ENCODE measurements at regions not wholly inside any gene's neighbourhood (a gene's known extent, or its start where the extent isn't known, plus 50 kb on each side); places are given as distances from the start of the nearest gene placed in this dataset.

GRCh38 chr13:90122531-90122930 is 1225.0 kb upstream of the MIR17HG start:
- Mint-ChIP-seq H3K36me3 (no peaks in the 10 kb centered on the region), H3K4me3 (no peak overlapping the region), H3K27me3 (no peaks in the 10 kb centered on the region), H3K9me3 (peaks cover 0 to 12% (median 3%) of the 10 kb centered on the region in 7 donors), H3K4me1 (no peaks in the 10 kb centered on the region), H3K27ac (no peak overlapping the region)
- Histone ChIP-seq H3K4me3 (ENCODE audit: low read depth, low read length) (no peak overlapping the region), H3K36me3 (ENCODE audit: control insufficient read depth, insufficient read depth, low read length) (no peaks in the 10 kb centered on the region), H3K27me3 (ENCODE audit: control insufficient read depth, insufficient read depth, low read length) (no peaks in the 10 kb centered on the region), H3K27ac (ENCODE audit: insufficient read depth, low read length, poor library complexity, severe bottlenecking) (no peak overlapping the region), H3K9me3 (ENCODE audit: control insufficient read depth in 2 of 2, low read length in 2 of 2) (peaks cover 0 to 4% of the 10 kb centered on the region in 2 experiments), H3K4me1 (ENCODE audit: control insufficient read depth, insufficient read depth, low read length, poor library complexity, severe bottlenecking) (no peaks in the 10 kb centered on the region)
- DNase-seq (no peak), ATAC-seq (ENCODE audit: low read depth in 2 of 2) (no peak)

- peaks cover 0 to 21% (median 5%) of the 10 kb centered on the region in 7 donors for H3K9me3 Mint-ChIP-seq
- H3K4me1 ChIP-seq (ENCODE audit: control insufficient read depth, insufficient read depth, low read length, poor library complexity, severe bottlenecking) = no peaks in the 10 kb centered on the region
- H3K36me3 Mint-ChIP-seq = no peaks in the 10 kb centered on the region
- no peak overlapping the region for H3K27ac Mint-ChIP-seq
- H3K36me3 ChIP-seq (ENCODE audit: control insufficient read depth, insufficient read depth, low read length) = no peaks in the 10 kb centered on the region
- H3K4me3 Mint-ChIP-seq = no peak overlapping the region
- no peaks in the 10 kb centered on the region for H3K4me1 Mint-ChIP-seq
- no peak overlapping the region for H3K4me3 ChIP-seq (ENCODE audit: low read depth, low read length)
- DNase-seq (no peak), ATAC-seq (ENCODE audit: low read depth in 2 of 2) (no peak)
- peaks cover 0 to 4% of the 10 kb centered on the region in 2 experiments for H3K9me3 ChIP-seq (ENCODE audit: control insufficient read depth in 2 of 2, low read length in 2 of 2)
- H3K27ac ChIP-seq (ENCODE audit: insufficient read depth, low read length, poor library complexity, severe bottlenecking) = no peak overlapping the region
- no peaks in the 10 kb centered on the region for H3K27me3 ChIP-seq (ENCODE audit: control insufficient read depth, insufficient read depth, low read length)
- H3K27me3 Mint-ChIP-seq = no peaks in the 10 kb centered on the region
These were observed 1211.9 kb upstream of the MIR17HG start for GRCh38 chr13:90135558-90135957.

- no peaks in the 10 kb centered on the region for H3K36me3 ChIP-seq (ENCODE audit: control insufficient read depth, insufficient read depth, low read length)
- H3K4me3 Mint-ChIP-seq = no peak overlapping the region
- no peak overlapping the region for H3K27ac ChIP-seq (ENCODE audit: insufficient read depth, low read length, poor library complexity, severe bottlenecking)
- H3K27ac Mint-ChIP-seq = no peak overlapping the region
- H3K9me3 Mint-ChIP-seq = peaks cover 0 to 15% (median 5%) of the 10 kb centered on the region in 7 donors
- H3K27me3 Mint-ChIP-seq = no peaks in the 10 kb centered on the region
- no peaks in the 10 kb centered on the region for H3K27me3 ChIP-seq (ENCODE audit: control insufficient read depth, insufficient read depth, low read length)
- H3K36me3 Mint-ChIP-seq = no peaks in the 10 kb centered on the region
- H3K4me1 ChIP-seq (ENCODE audit: control insufficient read depth, insufficient read depth, low read length, poor library complexity, severe bottlenecking) = no peaks in the 10 kb centered on the region
- peaks cover 0 to 2% of the 10 kb centered on the region in 2 experiments for H3K9me3 ChIP-seq (ENCODE audit: control insufficient read depth in 2 of 2, low read length in 2 of 2)
- no peak for ATAC-seq (ENCODE audit: low read depth in 2 of 2)
- no peak overlapping the region for H3K4me3 ChIP-seq (ENCODE audit: low read depth, low read length)
- no peak for DNase-seq
- no peaks in the 10 kb centered on the region for H3K4me1 Mint-ChIP-seq
These were observed 1205.2 kb upstream of the MIR17HG start for GRCh38 chr13:90142251-90142650.

GRCh38 chr13:90154311-90154960 is 1193.1 kb upstream of the MIR17HG start:
- Histone ChIP-seq H3K27me3 (ENCODE audit: control insufficient read depth, insufficient read depth, low read length) (no peaks in the 10 kb centered on the region), H3K4me3 (ENCODE audit: low read depth, low read length) (no peak overlapping the region), H3K9me3 (ENCODE audit: control insufficient read depth in 2 of 2, low read length in 2 of 2) (peaks cover 0 to 12% of the 10 kb centered on the region in 2 experiments), H3K27ac (ENCODE audit: insufficient read depth, low read length, poor library complexity, severe bottlenecking) (no peak overlapping the region), H3K4me1 (ENCODE audit: control insufficient read depth, insufficient read depth, low read length, poor library complexity, severe bottlenecking) (no peaks in the 10 kb centered on the region), H3K36me3 (ENCODE audit: control insufficient read depth, insufficient read depth, low read length) (no peaks in the 10 kb centered on the region)
- Mint-ChIP-seq H3K4me1 (peaks cover 0 to 4% (median 0%) of the 10 kb centered on the region in 4 donors), H3K9me3 (peaks cover 1 to 23% (median 7%) of the 10 kb centered on the region in 7 donors), H3K27ac (no peak overlapping the region), H3K36me3 (no peaks in the 10 kb centered on the region), H3K27me3 (no peaks in the 10 kb centered on the region), H3K4me3 (no peak overlapping the region)
- no peak for ATAC-seq (ENCODE audit: low read depth in 2 of 2)
- no peak for DNase-seq

- Mint-ChIP-seq H3K36me3 (no peaks in the 10 kb centered on the region), H3K27ac (no peak overlapping the region), H3K4me3 (no peak overlapping the region), H3K9me3 (peaks cover 0 to 26% (median 5%) of the 10 kb centered on the region in 7 donors), H3K4me1 (no peaks in the 10 kb centered on the region), H3K27me3 (no peaks in the 10 kb centered on the region)
- Histone ChIP-seq H3K4me3 (ENCODE audit: low read depth, low read length) (no peak overlapping the region), H3K9me3 (ENCODE audit: control insufficient read depth in 2 of 2, low read length in 2 of 2) (peaks cover 0 to 12% of the 10 kb centered on the region in 2 experiments), H3K4me1 (ENCODE audit: control insufficient read depth, insufficient read depth, low read length, poor library complexity, severe bottlenecking) (no peaks in the 10 kb centered on the region), H3K27me3 (ENCODE audit: control insufficient read depth, insufficient read depth, low read length) (no peaks in the 10 kb centered on the region), H3K36me3 (ENCODE audit: control insufficient read depth, insufficient read depth, low read length) (no peaks in the 10 kb centered on the region), H3K27ac (ENCODE audit: insufficient read depth, low read length, poor library complexity, severe bottlenecking) (no peak overlapping the region)
- DNase-seq (no peak), ATAC-seq (ENCODE audit: low read depth in 2 of 2) (no peak)
These were observed 1191.1 kb upstream of the MIR17HG start for GRCh38 chr13:90156390-90156789.

- H3K27me3 ChIP-seq (ENCODE audit: control insufficient read depth, insufficient read depth, low read length) = no peaks in the 10 kb centered on the region
- H3K4me1 ChIP-seq (ENCODE audit: control insufficient read depth, insufficient read depth, low read length, poor library complexity, severe bottlenecking) = no peaks in the 10 kb centered on the region
- no peak for ATAC-seq (ENCODE audit: low read depth in 2 of 2)
- peaks cover 0 to 5% of the 10 kb centered on the region in 2 experiments for H3K9me3 ChIP-seq (ENCODE audit: control insufficient read depth in 2 of 2, low read length in 2 of 2)
- no peak overlapping the region for H3K4me3 Mint-ChIP-seq
- no peak for DNase-seq
- no peaks in the 10 kb centered on the region for H3K36me3 Mint-ChIP-seq
- no peak overlapping the region for H3K4me3 ChIP-seq (ENCODE audit: low read depth, low read length)
- H3K27ac ChIP-seq (ENCODE audit: insufficient read depth, low read length, poor library complexity, severe bottlenecking) = no peak overlapping the region
- H3K36me3 ChIP-seq (ENCODE audit: control insufficient read depth, insufficient read depth, low read length) = no peaks in the 10 kb centered on the region
- H3K27me3 Mint-ChIP-seq = no peaks in the 10 kb centered on the region
- H3K9me3 Mint-ChIP-seq = peaks cover 2 to 30% (median 8%) of the 10 kb centered on the region in 7 donors
- H3K4me1 Mint-ChIP-seq = no peaks in the 10 kb centered on the region
- no peak overlapping the region for H3K27ac Mint-ChIP-seq
These were observed 1178.5 kb upstream of the MIR17HG start for GRCh38 chr13:90168953-90169352.

- Mint-ChIP-seq H3K27ac (no peak overlapping the region), H3K27me3 (no peaks in the 10 kb centered on the region), H3K4me1 (no peaks in the 10 kb centered on the region), H3K36me3 (no peaks in the 10 kb centered on the region), H3K4me3 (peak overlapping the region in 1 of 4 donors; percentile 92), H3K9me3 (peaks cover 2 to 22% (median 8%) of the 10 kb centered on the region in 7 donors)
- Histone ChIP-seq H3K27ac (ENCODE audit: insufficient read depth, low read length, poor library complexity, severe bottlenecking) (no peak overlapping the region), H3K4me1 (ENCODE audit: control insufficient read depth, insufficient read depth, low read length, poor library complexity, severe bottlenecking) (no peaks in the 10 kb centered on the region), H3K4me3 (ENCODE audit: low read depth, low read length) (no peak overlapping the region), H3K27me3 (ENCODE audit: control insufficient read depth, insufficient read depth, low read length) (no peaks in the 10 kb centered on the region), H3K9me3 (ENCODE audit: control insufficient read depth in 2 of 2, low read length in 2 of 2) (peaks cover 0 to 5% of the 10 kb centered on the region in 2 experiments), H3K36me3 (ENCODE audit: control insufficient read depth, insufficient read depth, low read length) (no peaks in the 10 kb centered on the region)
- no peak for DNase-seq
- ATAC-seq (ENCODE audit: low read depth in 2 of 2) = no peak
These were observed 1177.3 kb upstream of the MIR17HG start for GRCh38 chr13:90170208-90170607.

- H3K27ac Mint-ChIP-seq = no peak overlapping the region
- ATAC-seq (ENCODE audit: low read depth in 2 of 2) (no peak), DNase-seq (no peak)
- H3K4me1 Mint-ChIP-seq = no peaks in the 10 kb centered on the region
- no peaks in the 10 kb centered on the region for H3K27me3 Mint-ChIP-seq
- no peaks in the 10 kb centered on the region for H3K36me3 Mint-ChIP-seq
- no peak overlapping the region for H3K27ac ChIP-seq (ENCODE audit: insufficient read depth, low read length, poor library complexity, severe bottlenecking)
- no peaks in the 10 kb centered on the region for H3K9me3 ChIP-seq (ENCODE audit: control insufficient read depth in 2 of 2, low read length in 2 of 2)
- no peaks in the 10 kb centered on the region for H3K27me3 ChIP-seq (ENCODE audit: control insufficient read depth, insufficient read depth, low read length)
- H3K4me3 ChIP-seq (ENCODE audit: low read depth, low read length) = no peak overlapping the region
- H3K4me1 ChIP-seq (ENCODE audit: control insufficient read depth, insufficient read depth, low read length, poor library complexity, severe bottlenecking) = no peaks in the 10 kb centered on the region
- H3K36me3 ChIP-seq (ENCODE audit: control insufficient read depth, insufficient read depth, low read length) = no peaks in the 10 kb centered on the region
- H3K4me3 Mint-ChIP-seq = no peak overlapping the region
- H3K9me3 Mint-ChIP-seq = peaks cover 2 to 26% (median 8%) of the 10 kb centered on the region in 7 donors
These were observed 1175.8 kb upstream of the MIR17HG start for GRCh38 chr13:90171649-90172048.

All from CD4-positive, CD25-positive, alpha-beta regulatory T cell (primary cell).